ENCODE measurements at regions not wholly inside any gene's neighbourhood (a gene's known extent, or its start where the extent isn't known, plus 50 kb on each side); places are given as distances from the start of the nearest gene placed in this dataset.

DNA sequence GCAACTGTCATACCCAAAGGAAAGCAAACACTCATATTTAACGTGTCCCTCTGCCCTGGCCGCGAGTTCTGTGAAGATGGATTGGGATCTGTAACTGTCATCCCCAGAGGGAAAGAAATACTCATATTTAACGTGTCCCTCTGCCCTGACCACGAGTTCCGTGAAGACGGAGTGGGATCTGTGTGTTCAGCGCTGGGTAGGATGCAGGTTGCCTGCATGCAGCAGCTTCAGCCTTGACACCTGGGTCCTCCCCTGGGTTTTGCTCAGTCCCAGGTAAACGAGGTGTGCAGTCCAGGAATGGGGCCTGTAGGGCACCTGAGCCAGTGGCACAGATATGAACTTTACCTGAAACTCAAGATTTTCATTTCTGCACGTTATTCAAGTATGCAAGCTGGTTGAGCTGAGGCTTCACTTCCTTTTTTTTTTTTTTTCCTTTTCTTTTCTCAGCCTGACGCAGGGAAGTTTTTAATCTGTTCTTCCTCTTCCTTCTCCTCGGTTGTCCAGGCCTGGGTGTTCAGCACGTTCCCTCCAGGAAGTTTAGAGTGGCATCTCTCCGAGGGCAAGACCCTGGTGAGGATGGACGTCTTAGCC, 159.0 kb upstream of the SHH start:
- TF ChIP-seq ZNF224 (CRISPR knock-in tag; IDR thresholded peaks at IDR 0.05) = no peak
- no peak for TF ChIP-seq CTCF (CRISPR knock-in tag; IDR thresholded peaks at IDR 0.05)

All from HepG2 (cell line).